Neuronal stem cell (in vitro differentiated cells): ENCODE measurements at regions not wholly inside any gene's neighbourhood (a gene's known extent, or its start where the extent isn't known, plus 50 kb on each side); places are given as distances from the start of the nearest gene placed in this dataset.
"Not testable (repeated sequence)": the region's sequence is repeated elsewhere in the genome, so short reads cannot be mapped to it uniquely, and the experiment has no call there.

ENCODE experiments used
- DNase-seq: peaks from one replicate; pipeline ENCODE4 v3.0.0-alpha.2; 2013; ENCODE audit warnings: low spot score
- H2AFZ ChIP-seq: one replicate; pipeline ENCODE4 v1.6.1; 2013; ENCODE audit warnings: mild to moderate bottlenecking, low read length, inconsistent platforms
- H2AK5ac ChIP-seq: 2 replicates; pipeline ENCODE4 v1.6.1; 2013; ENCODE audit warnings: low read depth, mild to moderate bottlenecking, inconsistent platforms, low read length, moderate library complexity, mixed read lengths
- H2BK120ac ChIP-seq: 2 replicates; pipeline ENCODE4 v1.6.1; 2013; ENCODE audit warnings: low read depth, mild to moderate bottlenecking, inconsistent platforms, low read length, moderate library complexity, mixed read lengths
- H2BK12ac ChIP-seq: one replicate; pipeline ENCODE4 v1.6.1; 2013; ENCODE audit warnings: low read length, inconsistent platforms
- H2BK15ac ChIP-seq: 2 replicates; pipeline ENCODE4 v1.6.1; 2013; ENCODE audit warnings: mild to moderate bottlenecking, low read length, inconsistent platforms, mixed read lengths
- H2BK5ac ChIP-seq: one replicate; pipeline ENCODE4 v1.6.1; 2013; ENCODE audit warnings: inconsistent platforms, mild to moderate bottlenecking, low read length, moderate library complexity
- H3K14ac ChIP-seq: one replicate; pipeline ENCODE4 v1.6.1; 2013; ENCODE audit warnings: low read length, inconsistent platforms
- H3K18ac ChIP-seq: 2 replicates; pipeline ENCODE4 v1.6.1; 2013; ENCODE audit warnings: low read length, inconsistent platforms
- H3K23ac ChIP-seq: 2 replicates; pipeline ENCODE4 v1.6.1; 2013; ENCODE audit warnings: low read depth, mild to moderate bottlenecking, mixed read lengths, low read length, inconsistent platforms; ENCODE audit not compliant: poor library complexity
- H3K27ac ChIP-seq: replicated peaks from 3 replicates; pipeline ENCODE4 v1.5.1; 2013; ENCODE audit warnings: low read length, inconsistent platforms
- H3K27me3 ChIP-seq, 3 experiments: 2 replicates each; pipeline ENCODE4 v1.6.1; 2013; ENCODE audit warnings: low read length in 3 of 3, mild to moderate bottlenecking in 2 of 3, inconsistent platforms in 1 of 3, low read depth in 1 of 3, mixed read lengths in 1 of 3, moderate library complexity in 1 of 3; ENCODE audit not compliant: control insufficient read depth in 3 of 3, insufficient read depth in 3 of 3
- H3K36me3 ChIP-seq, 2 donors: replicated peaks in 1 of 2; 2 replicates each; pipeline ENCODE4 v1.6.1; 2013; ENCODE audit warnings: low read length in 2 of 2; ENCODE audit not compliant: control insufficient read depth in 2 of 2, insufficient read depth in 2 of 2
- H3K4ac ChIP-seq: 2 replicates; pipeline ENCODE4 v1.6.1; 2013; ENCODE audit warnings: inconsistent platforms, mild to moderate bottlenecking, low read length, moderate library complexity
- H3K4me1 ChIP-seq, 2 donors: 1 replicate in 1 of 2; 2 replicates in 1 of 2; pipeline ENCODE4 v1.6.1; 2013; ENCODE audit warnings: low read length in 2 of 2, low read depth in 1 of 2; ENCODE audit not compliant: control insufficient read depth in 2 of 2, insufficient read depth in 1 of 2
- H3K4me2 ChIP-seq: one replicate; pipeline ENCODE4 v1.6.1; 2013; ENCODE audit warnings: mild to moderate bottlenecking, low read length, inconsistent platforms; ENCODE audit not compliant: insufficient read depth, poor library complexity, severe bottlenecking
- H3K4me3 ChIP-seq, 2 donors: 2 replicates each; pipeline ENCODE4 v1.5.1; 2013; ENCODE audit warnings: low read length in 2 of 2, mild to moderate bottlenecking in 2 of 2, inconsistent platforms in 1 of 2, moderate library complexity in 1 of 2
- H3K79me1 ChIP-seq: one replicate; pipeline ENCODE4 v1.6.1; 2013; ENCODE audit warnings: low read depth, mild to moderate bottlenecking, inconsistent platforms, low read length, moderate library complexity
- H3K9ac ChIP-seq: one replicate; pipeline ENCODE4 v1.6.1; 2013; ENCODE audit warnings: mild to moderate bottlenecking, low read depth, low read length, inconsistent platforms; ENCODE audit not compliant: poor library complexity
- H3K9me3 ChIP-seq, 2 donors: replicated peaks in 1 of 2; 2 replicates each; pipeline versions ENCODE3 to v1.6.1; 2013; ENCODE audit warnings: low read length in 2 of 2, mild to moderate bottlenecking in 2 of 2, inconsistent platforms in 1 of 2, low read depth in 1 of 2, mixed read lengths in 1 of 2, moderate library complexity in 1 of 2; ENCODE audit not compliant: control insufficient read depth in 2 of 2, insufficient read depth in 1 of 2
- H4K8ac ChIP-seq: one replicate; pipeline ENCODE4 v1.6.1; 2013; ENCODE audit warnings: low read depth, mild to moderate bottlenecking, inconsistent platforms, low read length, moderate library complexity
- H4K91ac ChIP-seq: one replicate; pipeline ENCODE4 v1.6.1; 2013; ENCODE audit warnings: low read length, low read depth, mild to moderate bottlenecking, inconsistent platforms; ENCODE audit not compliant: poor library complexity
- WGBS, 2 donors: extraction: QIAGEN DNeasy Blood & Tissue Kit; methylation state at CpG; one replicate each; pipeline ENCODE4 v1.1.7; 2013; ENCODE audit warnings: missing lambda C conversion rate in 2 of 2, mixed read lengths in 1 of 2; ENCODE audit not compliant: insufficient read length in 2 of 2, insufficient replicate concordance in 1 of 2; ENCODE audit errors: extremely low coverage in 2 of 2; 5-methylcytosine and 5-hydroxymethylcytosine counted together

DNA sequence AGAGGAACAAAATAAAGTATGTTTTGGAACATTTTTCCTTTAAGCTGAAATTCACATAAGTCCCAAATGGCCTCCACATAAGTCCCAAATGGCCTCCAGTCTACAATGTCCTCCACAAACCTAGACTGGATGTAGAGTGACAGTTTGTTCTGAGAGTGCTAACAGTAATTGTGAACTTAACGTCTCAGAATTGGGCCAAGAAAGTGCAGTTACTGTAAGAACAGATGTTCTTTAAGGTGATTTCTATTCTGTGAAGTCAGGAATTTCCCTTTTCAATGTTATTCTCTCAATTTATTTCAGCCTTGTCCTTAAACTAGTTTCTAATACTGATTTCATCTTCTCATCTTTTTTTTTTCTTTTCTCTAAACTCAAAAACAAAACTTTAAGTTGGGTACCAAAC is 188.7 kb upstream of the SEMA3E start:
- H2AK5ac ChIP-seq, result no peak overlapping the region
- no peak overlapping the region for H2BK120ac ChIP-seq
- DNase-seq, result no peak
- H3K4me2 ChIP-seq, result no peak overlapping the region
- no peak overlapping the region for H3K18ac ChIP-seq
- no peak overlapping the region for H3K4me3 ChIP-seq
- no peaks in the 10 kb centered on the region for H3K9me3 ChIP-seq
- no peak overlapping the region for H4K8ac ChIP-seq
- no peak overlapping the region for H3K14ac ChIP-seq
- WGBS, 2 donors, result no CpG with 5 or more reads among the region's 1 CpG
- H3K23ac ChIP-seq, result no peak overlapping the region
- no peaks in the 10 kb centered on the region for H3K36me3 ChIP-seq
- H3K27me3 ChIP-seq, result no peaks in the 10 kb centered on the region
- H2BK12ac ChIP-seq, result no peak overlapping the region
- H4K91ac ChIP-seq, result no peak overlapping the region
- H3K79me1 ChIP-seq, result no peaks in the 10 kb centered on the region
- no peak overlapping the region for H3K9ac ChIP-seq
- H2BK5ac ChIP-seq, result no peak overlapping the region
- no peak overlapping the region for H3K4ac ChIP-seq
- H2BK15ac ChIP-seq, result no peak overlapping the region
- no peak overlapping the region for H3K27ac ChIP-seq
- H2AFZ ChIP-seq, result no peak overlapping the region
- H3K4me1 ChIP-seq, result no peaks in the 10 kb centered on the region

DNA sequence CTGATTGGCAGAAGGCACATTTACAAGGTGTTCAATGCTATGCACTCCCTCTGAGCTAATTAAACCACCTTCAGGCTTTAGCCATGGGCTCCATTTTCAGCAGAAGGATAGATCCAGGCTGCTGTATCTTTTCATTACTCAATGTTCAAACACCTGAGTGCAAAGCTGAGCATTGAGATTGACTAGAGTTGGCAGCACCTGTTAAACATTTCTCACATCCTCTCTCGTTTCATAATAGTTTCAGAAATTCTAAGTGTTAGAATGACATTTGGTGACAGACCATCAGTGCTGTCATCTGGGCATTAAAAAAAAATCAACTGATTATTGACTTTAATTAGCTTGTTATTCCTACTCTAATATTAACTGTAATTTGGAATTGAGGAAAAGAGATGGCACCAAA is 187.1 kb upstream of the SEMA3E start:
- Histone ChIP-seq H3K18ac (no peak overlapping the region), H3K9me3 (no peaks in the 10 kb centered on the region), H3K23ac (no peak overlapping the region), H3K36me3 (no peaks in the 10 kb centered on the region), H2BK5ac (no peak overlapping the region), H4K8ac (no peak overlapping the region), H2BK120ac (no peak overlapping the region), H4K91ac (no peak overlapping the region), H3K79me1 (no peaks in the 10 kb centered on the region), H2BK12ac (no peak overlapping the region), H3K27ac (no peak overlapping the region), H2BK15ac (no peak overlapping the region), H3K4me3 (no peak overlapping the region), H3K14ac (no peak overlapping the region), H2AK5ac (no peak overlapping the region), H3K4me2 (no peak overlapping the region), H3K27me3 (no peaks in the 10 kb centered on the region), H3K9ac (no peak overlapping the region), H3K4ac (no peak overlapping the region), H2AFZ (no peak overlapping the region), H3K4me1 (no peaks in the 10 kb centered on the region)
- no CpG with 5 or more reads among the region's 1 CpG for WGBS, 2 donors
- no peak for DNase-seq

DNA sequence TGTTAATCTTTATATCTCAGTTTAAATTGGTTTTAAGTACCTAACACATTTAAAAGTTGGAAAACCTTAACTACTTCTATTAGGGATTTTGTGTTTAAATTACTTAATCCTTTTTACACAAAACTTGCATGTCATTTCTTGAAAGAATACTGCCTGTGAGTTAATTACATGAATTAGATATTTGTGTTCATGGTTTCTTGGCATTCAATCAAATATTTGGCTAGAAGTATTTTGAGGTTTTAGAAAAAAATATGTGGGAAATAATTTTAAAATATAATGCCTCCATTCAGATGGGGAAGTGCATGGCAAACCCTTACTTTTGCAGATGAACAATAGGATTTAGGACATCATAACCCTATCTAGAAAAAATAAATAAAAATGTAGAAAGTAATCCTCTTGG is 186.5 kb upstream of the SEMA3E start:
- no peak overlapping the region for H2BK5ac ChIP-seq
- no peaks in the 10 kb centered on the region for H3K36me3 ChIP-seq
- H4K8ac ChIP-seq, result no peak overlapping the region

DNA sequence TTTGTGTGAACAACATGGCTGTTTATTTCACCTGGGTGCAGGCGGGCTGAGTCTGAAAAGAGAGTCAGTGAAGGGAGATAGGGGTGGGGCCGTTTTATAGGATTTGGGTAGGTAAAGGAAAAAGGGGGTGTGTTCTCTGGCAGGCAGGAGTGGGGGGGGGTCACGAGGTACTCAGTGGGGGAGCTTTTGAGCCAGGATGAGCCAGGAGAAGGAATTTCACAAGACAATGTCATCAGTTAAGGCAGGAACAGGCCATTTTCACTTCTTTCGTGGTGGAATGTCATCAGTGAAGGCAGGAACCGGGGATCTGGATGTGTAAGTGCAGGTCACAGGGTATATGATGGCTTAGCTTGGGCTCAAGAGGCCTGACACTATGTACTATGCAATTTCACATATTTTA is 184.8 kb upstream of the SEMA3E start:
- H3K14ac ChIP-seq, H3K18ac ChIP-seq, H3K27ac ChIP-seq, H4K8ac ChIP-seq, H3K23ac ChIP-seq, H3K36me3 ChIP-seq, DNase-seq, H3K4me3 ChIP-seq, H2BK120ac ChIP-seq, H3K27me3 ChIP-seq, H3K4me2 ChIP-seq, H3K9me3 ChIP-seq, H2BK5ac ChIP-seq, H2AK5ac ChIP-seq, H3K4ac ChIP-seq, H2AFZ ChIP-seq, H4K91ac ChIP-seq, H2BK15ac ChIP-seq, H2BK12ac ChIP-seq, H3K79me1 ChIP-seq, H3K9ac ChIP-seq, H3K4me1 ChIP-seq: not testable (repeated sequence)
- WGBS, 2 donors, result no CpG with 5 or more reads among the region's 5 CpGs

More for the DNA sequence above, 186.5 kb upstream of the SEMA3E start:
- Histone ChIP-seq H3K18ac (no peak overlapping the region), H3K14ac (no peak overlapping the region), H2BK12ac (no peak overlapping the region), H2AFZ (no peak overlapping the region), H3K27me3 (no peaks in the 10 kb centered on the region), H3K79me1 (no peaks in the 10 kb centered on the region), H3K4me1 (no peaks in the 10 kb centered on the region), H3K4me3 (no peak overlapping the region), H4K91ac (no peak overlapping the region), H3K23ac (no peak overlapping the region), H3K27ac (no peak overlapping the region), H2BK15ac (no peak overlapping the region), H3K4ac (no peak overlapping the region), H3K9ac (no peak overlapping the region), H3K4me2 (no peak overlapping the region), H2BK120ac (no peak overlapping the region), H3K9me3 (no peaks in the 10 kb centered on the region), H2AK5ac (no peak overlapping the region)
- no peak for DNase-seq
